Stimulated activated CD8-positive, alpha-beta memory T cell treated with anti-CD3 and anti-CD28 coated beads, Interleukin-4, amount 100 ng/mL, for 1 hour (primary cell): ENCODE measurements at regions not wholly inside any gene's neighbourhood (a gene's known extent, or its start where the extent isn't known, plus 50 kb on each side); places are given as distances from the start of the nearest gene placed in this dataset.
A peak's percentile ranks its signal among the peaks of the same experiment; 100 is the strongest.
"Not testable (repeated sequence)": the region's sequence is repeated elsewhere in the genome, so short reads cannot be mapped to it uniquely, and the experiment has no call there.

Experiments used
- DNase-seq, 2 donors: peaks; one replicate each; pipeline ENCODE4 v3.0.0-alpha.2; 2020; ENCODE audit warnings: low read depth in 2 of 2, low spot score in 1 of 2

DNA sequence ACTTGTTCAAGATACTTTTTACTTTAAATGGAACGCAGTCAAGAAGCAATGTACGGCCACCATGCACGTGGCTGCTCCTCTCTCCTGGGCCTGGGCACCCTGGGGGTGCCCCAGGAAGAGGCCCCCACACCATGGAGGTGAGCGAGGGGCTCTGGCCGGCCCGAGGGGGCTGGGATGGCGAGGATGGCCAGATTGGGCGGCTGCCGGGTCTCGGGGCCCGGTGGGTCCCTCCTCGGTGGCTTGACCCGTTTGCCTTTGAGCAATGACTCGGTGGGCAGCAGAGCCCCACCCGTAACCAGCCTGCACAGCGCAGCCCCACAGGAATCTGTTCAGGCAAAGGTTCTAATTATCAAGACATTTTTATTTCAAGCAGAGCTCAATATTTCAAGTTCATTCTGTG, 167.4 kb downstream of the BRD1 start:
- no peak for DNase-seq

DNA sequence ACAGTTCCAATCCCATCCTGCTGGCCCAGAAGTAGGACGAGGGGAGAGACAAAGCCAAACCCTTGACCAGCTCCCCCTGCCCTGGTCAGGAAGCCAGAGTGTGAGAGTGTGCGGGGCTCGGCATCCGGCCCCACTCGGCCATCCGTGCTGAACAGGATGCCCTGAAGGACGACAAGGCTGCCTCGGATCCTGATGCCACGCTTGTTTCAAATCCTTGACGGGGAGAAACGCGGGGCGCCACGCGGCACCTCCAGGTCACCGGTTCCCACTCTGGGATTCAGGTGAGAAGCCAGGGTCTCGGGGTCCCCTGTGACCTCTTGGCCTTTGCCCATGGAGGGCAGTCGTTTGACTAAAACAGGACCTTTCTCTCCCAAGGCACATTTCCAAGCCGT, 167.8 kb downstream of the BRD1 start:
- no peak for DNase-seq

DNA sequence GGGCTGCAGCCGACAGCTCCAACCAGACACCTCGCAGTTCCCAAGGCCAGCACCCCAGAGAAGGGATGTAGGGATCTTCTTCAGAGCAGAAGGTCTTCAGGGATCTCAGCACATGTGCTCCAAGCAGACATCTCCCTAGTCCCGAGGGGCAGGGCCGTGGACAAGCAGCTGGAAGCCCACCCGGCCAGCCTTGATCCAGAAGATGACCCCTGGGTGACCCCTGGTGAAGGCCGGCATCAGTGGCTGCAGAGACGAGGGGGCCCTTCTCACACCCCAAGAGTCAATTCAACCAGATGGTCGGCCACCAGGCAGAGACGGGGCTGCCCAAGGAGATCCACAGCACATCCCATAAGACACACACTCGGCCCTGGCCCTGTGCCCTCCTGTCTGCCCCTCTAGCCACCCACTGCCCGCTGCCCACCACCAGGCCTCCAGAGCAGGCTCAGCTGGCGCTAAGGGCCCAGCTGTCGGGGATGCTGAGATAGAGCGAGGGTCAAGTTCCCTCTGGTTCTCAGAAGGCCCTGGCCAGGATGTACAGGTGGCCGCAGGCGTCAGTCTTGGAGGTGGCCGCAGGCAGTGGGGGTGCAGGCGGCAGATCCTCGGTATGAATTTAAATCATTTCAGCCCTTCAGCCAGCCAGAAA, 168.3 kb downstream of the BRD1 start:
- DNase-seq, result no peak

- no peak for DNase-seq
Observed at GRCh38 chr22:49658902-49659280, 168.8 kb downstream of the BRD1 start.

GRCh38 chr22:49657974-49658590, 169.6 kb downstream of the BRD1 start:
- no peak for DNase-seq

- peak; percentile 25 to 50 for DNase-seq
Observed at GRCh38 chr22:49657275-49657973, 170.2 kb downstream of the BRD1 start.

DNA sequence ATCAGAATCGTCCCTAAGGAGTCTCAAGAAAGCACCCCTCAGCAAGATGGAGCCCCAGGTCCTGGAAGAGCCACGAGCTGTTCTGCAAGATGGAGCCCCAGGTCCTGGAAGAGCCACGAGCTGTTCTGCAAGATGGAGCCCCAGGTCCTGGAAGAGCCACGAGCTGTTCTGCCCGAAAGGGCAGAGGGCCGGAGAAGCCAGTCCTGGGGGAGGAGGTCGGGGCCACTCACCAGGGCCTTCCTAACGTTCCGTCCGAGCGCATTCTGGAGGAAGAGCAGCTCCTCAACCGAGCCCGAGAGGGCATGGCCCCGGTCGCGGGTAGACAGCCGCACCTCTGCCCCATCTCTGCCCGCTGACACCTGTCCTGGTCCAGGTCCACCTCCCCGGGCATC, 170.8 kb downstream of the BRD1 start:
- not testable (repeated sequence) for DNase-seq

- DNase-seq, result no peak
Observed at GRCh38 chr22:49656291-49656851, 171.3 kb downstream of the BRD1 start.

DNA sequence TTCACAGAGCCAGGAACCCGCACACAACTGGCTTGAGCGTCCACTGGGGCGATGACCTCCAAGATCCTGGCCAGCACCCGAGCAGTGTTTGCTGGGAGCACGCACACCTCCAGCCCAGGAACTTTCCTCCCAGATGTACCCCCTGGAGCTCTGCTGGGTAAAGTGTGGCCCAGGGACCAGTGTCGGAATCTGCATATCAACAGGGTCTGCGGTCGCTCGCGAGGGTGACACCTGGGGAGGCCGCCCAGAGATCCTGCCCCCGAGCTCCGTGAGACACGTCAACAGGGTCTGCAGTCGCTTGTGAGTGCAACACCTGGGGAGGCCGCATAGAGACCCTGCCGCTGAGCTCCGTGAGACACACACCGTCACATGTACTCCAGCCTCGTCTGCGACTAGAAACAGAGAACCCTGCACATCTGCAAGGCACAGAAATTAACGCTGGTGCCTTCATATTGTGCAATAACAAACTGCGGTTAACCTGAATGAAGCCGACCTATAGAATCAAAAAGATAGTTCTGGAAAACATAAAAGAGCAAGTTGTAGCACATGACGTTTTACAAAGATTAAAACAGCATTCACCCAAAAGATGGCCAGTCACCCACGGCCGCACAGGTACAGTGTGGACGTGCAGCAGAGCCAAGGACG, 172.4 kb downstream of the BRD1 start:
- DNase-seq, result no peak

DNA sequence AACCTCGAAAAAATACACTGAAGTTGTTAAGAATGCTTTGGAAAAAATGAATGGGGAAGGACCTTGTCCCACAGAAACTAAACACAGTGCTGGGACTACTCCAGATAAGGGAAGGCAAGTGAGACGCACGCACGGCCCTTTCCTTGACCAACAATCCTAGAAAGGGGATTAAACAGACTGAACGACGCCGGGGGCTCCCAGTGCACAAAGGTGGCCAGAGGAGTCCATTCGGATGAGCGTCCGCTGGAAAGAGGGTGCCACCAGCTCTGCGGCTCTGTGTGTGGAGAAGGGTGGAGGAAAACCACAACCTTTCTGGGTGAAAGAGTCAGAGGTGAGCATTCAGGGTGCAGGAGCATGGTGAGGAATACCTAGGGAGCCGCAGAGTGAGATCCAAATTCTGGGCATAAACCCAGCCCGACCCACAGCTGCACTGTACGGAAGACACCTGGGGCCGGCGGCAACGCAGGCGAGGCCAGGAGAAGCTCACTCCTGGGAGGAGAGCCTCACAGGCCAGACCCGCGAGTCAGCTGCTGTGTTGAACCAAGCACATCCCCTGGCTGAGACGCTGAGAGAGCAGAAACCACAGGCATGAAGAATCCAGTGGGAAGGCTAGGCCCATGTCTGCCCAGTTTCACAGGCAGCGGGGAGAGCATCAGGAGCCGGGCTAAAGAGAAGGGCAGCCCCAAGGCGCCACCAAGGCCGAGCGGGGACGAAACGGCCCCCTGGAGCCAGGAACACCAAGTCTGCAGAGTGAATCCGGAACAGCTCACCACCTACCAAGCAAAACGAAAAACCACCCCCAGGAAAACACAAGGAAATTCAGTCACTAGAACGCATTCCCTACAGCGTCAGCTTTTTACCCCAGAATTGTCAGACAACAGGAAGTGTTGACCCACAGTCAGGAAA, 177.1 kb downstream of the BRD1 start:
- no peak for DNase-seq

GRCh38 chr22:49649166-49650068, 178.3 kb downstream of the BRD1 start:
- DNase-seq, result no peak

DNA sequence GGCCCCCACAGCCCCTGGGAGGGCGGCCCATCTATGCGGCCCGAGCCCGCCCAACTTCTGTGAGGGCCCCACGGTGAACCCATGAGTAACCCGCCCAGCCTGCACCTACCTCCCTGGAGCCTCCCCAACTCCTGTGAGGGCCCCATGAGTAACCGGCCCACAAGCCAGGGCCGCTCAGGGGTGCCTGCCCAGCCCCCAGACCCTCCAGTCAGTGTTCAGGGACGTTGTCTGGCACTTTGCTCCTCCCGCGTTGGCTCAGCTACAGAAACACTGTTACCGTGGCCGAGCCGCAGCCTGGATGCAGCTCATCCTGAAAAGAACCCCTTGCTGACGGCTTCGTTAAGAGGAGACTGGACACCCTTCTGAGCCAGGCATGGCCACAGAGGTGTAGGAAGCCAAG, 179.6 kb downstream of the BRD1 start:
- no peak for DNase-seq

DNA sequence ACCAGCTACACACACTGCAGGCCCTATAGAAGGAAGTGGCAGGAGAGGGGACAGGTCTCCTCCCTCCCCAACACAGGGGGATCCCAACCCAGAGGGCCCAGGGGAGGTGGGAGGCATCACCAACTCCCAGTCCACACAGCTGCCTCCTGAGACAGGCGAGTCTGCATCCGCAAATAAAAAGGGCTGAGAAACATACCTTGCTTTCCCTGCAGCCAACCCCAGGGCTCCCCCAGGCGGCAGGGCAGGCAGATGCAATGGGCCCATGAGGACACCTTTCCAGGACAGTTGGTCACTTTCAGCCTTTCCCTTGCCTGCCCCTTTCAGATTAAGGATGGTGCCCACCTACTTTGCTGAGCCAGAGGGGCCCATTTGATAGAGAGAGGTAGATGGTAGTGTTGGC, 180.0 kb downstream of the BRD1 start:
- no peak for DNase-seq

GRCh38 chr22:49646876-49647275, 180.8 kb downstream of the BRD1 start:
- DNase-seq, result no peak

GRCh38 chr22:49645791-49646550, 181.7 kb downstream of the BRD1 start:
- no peak for DNase-seq

GRCh38 chr22:49645257-49645656, 182.4 kb downstream of the BRD1 start:
- no peak for DNase-seq

DNA sequence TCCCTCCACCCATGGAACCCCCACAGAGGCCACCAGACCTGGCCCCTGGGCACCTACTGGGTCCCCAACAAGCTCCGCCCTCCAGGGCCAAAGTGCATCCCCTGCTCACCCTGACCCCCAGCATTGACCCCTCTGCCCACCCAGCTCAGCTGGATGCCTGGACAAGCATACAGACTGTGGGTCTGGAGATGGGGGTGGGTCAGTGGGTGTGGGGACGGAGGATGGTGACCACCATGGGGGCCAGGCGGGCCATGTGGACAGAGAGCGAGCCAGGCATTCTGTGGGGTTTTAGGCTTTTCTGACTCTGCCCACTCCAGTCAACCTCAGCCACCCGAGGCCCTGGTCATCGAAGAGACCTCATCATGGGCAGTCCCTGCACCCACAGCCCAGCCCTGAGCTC, 183.7 kb downstream of the BRD1 start:
- DNase-seq, result no peak

- no peak for DNase-seq
Observed at GRCh38 chr22:49643466-49643865, 184.2 kb downstream of the BRD1 start.

DNA sequence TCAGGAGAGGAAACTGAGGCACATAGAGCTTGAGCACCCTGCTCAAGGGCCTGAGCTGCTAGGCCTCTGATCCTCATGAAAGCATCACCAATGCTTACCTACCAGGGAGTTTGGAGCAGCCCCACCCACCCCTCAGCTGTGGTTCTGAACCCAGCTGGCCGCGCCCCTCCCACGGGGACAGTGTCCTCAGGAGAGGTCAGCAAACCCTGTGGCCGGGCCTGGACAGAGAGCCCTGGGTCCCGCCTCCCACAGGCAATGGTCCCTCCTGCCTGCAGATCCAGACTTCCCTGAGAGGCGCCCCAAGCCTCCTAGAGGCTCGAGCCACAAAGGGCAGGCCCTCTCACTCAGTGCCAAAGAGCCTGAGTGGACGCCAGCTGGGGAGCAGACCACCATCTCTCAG, 184.9 kb downstream of the BRD1 start:
- no peak for DNase-seq
